Stomach (tissue), 4 donors: ENCODE measurements at regions not wholly inside any gene's neighbourhood (a gene's known extent, or its start where the extent isn't known, plus 50 kb on each side); places are given as distances from the start of the nearest gene placed in this dataset.

Experiments used
- CTCF ChIP-seq, 7 experiments: fragments of 450-650 bp in 4 of 7; fragments of 200-600 bp in 3 of 7; sonication (generic) in 3 of 7; IDR thresholded peaks; one replicate each; pipeline ENCODE4 v1.5.1; 2016 to 2019; ENCODE audit warnings: antibody characterized with exemption in 7 of 7, control low read depth in 2 of 7, mild to moderate bottlenecking in 1 of 7
- EP300 ChIP-seq: sonication (generic); formaldehyde crosslinking; IDR thresholded peaks from one replicate; pipeline ENCODE4 v1.6.1; 2017; ENCODE audit warnings: antibody characterized with exemption
- POLR2A ChIP-seq, 4 donors: fragments of 450-650 bp; IDR thresholded peaks; one replicate each; pipeline ENCODE4 v1.6.1; 2016; ENCODE audit warnings: antibody characterized with exemption in 4 of 4, control low read depth in 2 of 4, mild to moderate bottlenecking in 1 of 4, moderate library complexity in 1 of 4
- POLR2AphosphoS5 ChIP-seq, 3 donors: sonication (generic); formaldehyde crosslinking; IDR thresholded peaks; one replicate each; pipeline ENCODE4 v1.6.1; 2016; ENCODE audit warnings: antibody characterized with exemption in 3 of 3

- TF ChIP-seq CTCF (IDR thresholded peaks at IDR 0.05) (no peak), POLR2AphosphoS5 (IDR thresholded peaks at IDR 0.05) (no peak), EP300 (no peak), POLR2A (IDR thresholded peaks at IDR 0.05) (no peak)
These were observed 100.6 kb upstream of the MLIP start for GRCh38 chr6:54010340-54011276.
